ENCODE measurements at regions not wholly inside any gene's neighbourhood (a gene's known extent, or its start where the extent isn't known, plus 50 kb on each side); places are given as distances from the start of the nearest gene placed in this dataset.

GRCh38 chr2:200028998-200029397 is 73.6 kb downstream of the MAIP1 start:
- TF ChIP-seq, protein P1, sequence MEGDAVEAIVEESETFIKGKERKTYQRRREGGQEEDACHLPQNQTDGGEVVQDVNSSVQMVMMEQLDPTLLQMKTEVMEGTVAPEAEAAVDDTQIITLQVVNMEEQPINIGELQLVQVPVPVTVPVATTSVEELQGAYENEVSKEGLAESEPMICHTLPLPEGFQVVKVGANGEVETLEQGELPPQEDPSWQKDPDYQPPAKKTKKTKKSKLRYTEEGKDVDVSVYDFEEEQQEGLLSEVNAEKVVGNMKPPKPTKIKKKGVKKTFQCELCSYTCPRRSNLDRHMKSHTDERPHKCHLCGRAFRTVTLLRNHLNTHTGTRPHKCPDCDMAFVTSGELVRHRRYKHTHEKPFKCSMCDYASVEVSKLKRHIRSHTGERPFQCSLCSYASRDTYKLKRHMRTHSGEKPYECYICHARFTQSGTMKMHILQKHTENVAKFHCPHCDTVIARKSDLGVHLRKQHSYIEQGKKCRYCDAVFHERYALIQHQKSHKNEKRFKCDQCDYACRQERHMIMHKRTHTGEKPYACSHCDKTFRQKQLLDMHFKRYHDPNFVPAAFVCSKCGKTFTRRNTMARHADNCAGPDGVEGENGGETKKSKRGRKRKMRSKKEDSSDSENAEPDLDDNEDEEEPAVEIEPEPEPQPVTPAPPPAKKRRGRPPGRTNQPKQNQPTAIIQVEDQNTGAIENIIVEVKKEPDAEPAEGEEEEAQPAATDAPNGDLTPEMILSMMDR (conservative IDR thresholded peaks at IDR 0.05; ENCODE audit: low read depth in 2 of 2): no peak
- no peak for TF ChIP-seq NANOG (IDR thresholded peaks at IDR 0.05; ENCODE audit: borderline replicate concordance)
- TF ChIP-seq, protein P2, sequence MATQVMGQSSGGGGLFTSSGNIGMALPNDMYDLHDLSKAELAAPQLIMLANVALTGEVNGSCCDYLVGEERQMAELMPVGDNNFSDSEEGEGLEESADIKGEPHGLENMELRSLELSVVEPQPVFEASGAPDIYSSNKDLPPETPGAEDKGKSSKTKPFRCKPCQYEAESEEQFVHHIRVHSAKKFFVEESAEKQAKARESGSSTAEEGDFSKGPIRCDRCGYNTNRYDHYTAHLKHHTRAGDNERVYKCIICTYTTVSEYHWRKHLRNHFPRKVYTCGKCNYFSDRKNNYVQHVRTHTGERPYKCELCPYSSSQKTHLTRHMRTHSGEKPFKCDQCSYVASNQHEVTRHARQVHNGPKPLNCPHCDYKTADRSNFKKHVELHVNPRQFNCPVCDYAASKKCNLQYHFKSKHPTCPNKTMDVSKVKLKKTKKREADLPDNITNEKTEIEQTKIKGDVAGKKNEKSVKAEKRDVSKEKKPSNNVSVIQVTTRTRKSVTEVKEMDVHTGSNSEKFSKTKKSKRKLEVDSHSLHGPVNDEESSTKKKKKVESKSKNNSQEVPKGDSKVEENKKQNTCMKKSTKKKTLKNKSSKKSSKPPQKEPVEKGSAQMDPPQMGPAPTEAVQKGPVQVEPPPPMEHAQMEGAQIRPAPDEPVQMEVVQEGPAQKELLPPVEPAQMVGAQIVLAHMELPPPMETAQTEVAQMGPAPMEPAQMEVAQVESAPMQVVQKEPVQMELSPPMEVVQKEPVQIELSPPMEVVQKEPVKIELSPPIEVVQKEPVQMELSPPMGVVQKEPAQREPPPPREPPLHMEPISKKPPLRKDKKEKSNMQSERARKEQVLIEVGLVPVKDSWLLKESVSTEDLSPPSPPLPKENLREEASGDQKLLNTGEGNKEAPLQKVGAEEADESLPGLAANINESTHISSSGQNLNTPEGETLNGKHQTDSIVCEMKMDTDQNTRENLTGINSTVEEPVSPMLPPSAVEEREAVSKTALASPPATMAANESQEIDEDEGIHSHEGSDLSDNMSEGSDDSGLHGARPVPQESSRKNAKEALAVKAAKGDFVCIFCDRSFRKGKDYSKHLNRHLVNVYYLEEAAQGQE (IDR thresholded peaks at IDR 0.05; ENCODE audit: unreplicated experiment): no peak
- no peak for TF ChIP-seq EZH2phosphoT487 (IDR thresholded peaks at IDR 0.05; ENCODE audit: unreplicated experiment)
- TF ChIP-seq POLR2AphosphoS5 (IDR thresholded peaks at IDR 0.05; ENCODE audit: low read depth): no peak
- TF ChIP-seq EZH2 (IDR thresholded peaks at IDR 0.05; ENCODE audit: low read depth, unreplicated experiment): no peak
- TF ChIP-seq, protein P3, sequence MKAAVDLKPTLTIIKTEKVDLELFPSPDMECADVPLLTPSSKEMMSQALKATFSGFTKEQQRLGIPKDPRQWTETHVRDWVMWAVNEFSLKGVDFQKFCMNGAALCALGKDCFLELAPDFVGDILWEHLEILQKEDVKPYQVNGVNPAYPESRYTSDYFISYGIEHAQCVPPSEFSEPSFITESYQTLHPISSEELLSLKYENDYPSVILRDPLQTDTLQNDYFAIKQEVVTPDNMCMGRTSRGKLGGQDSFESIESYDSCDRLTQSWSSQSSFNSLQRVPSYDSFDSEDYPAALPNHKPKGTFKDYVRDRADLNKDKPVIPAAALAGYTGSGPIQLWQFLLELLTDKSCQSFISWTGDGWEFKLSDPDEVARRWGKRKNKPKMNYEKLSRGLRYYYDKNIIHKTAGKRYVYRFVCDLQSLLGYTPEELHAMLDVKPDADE (IDR thresholded peaks at IDR 0.05): no peak

Measured in GM23338 (cell line).